ENCODE measurements at regions not wholly inside any gene's neighbourhood (a gene's known extent, or its start where the extent isn't known, plus 50 kb on each side); places are given as distances from the start of the nearest gene placed in this dataset.

DNA sequence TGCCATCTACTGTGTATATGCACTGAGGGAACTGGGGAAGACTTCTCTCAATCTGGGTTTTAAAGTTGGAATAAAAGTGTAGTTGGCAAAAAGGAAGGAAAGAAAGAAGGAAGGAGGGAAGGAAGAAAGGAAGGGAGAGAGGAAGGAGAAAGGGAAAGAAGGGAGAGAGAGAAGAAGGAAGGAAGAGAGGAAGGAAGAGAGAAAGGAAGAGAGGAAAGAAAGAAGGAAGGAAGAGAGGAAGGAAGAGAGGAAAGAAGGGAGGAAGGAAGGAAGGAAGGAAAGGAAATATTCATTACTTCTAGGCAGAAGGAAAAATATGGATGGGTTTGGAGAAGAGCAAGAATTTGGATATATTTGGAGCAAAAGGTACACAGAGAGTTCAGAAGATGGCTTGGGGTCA, 343.6 kb upstream of the AUTS2 start:
- TF ChIP-seq, protein P1, sequence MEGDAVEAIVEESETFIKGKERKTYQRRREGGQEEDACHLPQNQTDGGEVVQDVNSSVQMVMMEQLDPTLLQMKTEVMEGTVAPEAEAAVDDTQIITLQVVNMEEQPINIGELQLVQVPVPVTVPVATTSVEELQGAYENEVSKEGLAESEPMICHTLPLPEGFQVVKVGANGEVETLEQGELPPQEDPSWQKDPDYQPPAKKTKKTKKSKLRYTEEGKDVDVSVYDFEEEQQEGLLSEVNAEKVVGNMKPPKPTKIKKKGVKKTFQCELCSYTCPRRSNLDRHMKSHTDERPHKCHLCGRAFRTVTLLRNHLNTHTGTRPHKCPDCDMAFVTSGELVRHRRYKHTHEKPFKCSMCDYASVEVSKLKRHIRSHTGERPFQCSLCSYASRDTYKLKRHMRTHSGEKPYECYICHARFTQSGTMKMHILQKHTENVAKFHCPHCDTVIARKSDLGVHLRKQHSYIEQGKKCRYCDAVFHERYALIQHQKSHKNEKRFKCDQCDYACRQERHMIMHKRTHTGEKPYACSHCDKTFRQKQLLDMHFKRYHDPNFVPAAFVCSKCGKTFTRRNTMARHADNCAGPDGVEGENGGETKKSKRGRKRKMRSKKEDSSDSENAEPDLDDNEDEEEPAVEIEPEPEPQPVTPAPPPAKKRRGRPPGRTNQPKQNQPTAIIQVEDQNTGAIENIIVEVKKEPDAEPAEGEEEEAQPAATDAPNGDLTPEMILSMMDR (IDR thresholded peaks at IDR 0.05), result no peak
- no peak for TF ChIP-seq POLR2A (IDR thresholded peaks at IDR 0.05)
